ENCODE measurements at regions not wholly inside any gene's neighbourhood (a gene's known extent, or its start where the extent isn't known, plus 50 kb on each side); places are given as distances from the start of the nearest gene placed in this dataset.

DNA sequence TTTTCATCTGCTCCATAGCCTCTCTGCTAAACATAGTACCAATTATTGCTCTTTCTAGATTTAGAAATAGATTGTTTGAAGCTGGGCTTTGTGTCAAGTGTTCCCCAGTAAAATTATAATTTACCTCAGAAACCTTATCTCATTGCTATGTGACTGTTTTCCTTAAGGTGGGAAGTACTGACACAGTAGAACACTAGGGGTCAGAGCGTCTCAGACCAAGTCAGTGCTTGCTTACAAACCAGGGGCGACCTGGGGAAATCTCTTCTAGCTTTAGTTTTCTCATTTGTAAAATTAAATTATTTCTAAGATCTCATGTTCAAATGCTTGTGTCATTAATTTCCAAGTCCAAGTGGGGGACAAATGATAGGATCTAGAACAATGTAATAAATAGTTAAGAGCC lies 360.4 kb downstream of the RAPGEF2 start:
- TF ChIP-seq GATA2 (IDR thresholded peaks at IDR 0.05; ENCODE audit: low read depth, low read length) (no peak), GATA3 (IDR thresholded peaks at IDR 0.05; ENCODE audit: low read depth, low read length) (no peak)
